ENCODE measurements at regions not wholly inside any gene's neighbourhood (a gene's known extent, or its start where the extent isn't known, plus 50 kb on each side); places are given as distances from the start of the nearest gene placed in this dataset.
"Not testable (repeated sequence)": the region's sequence is repeated elsewhere in the genome, so short reads cannot be mapped to it uniquely, and the experiment has no call there.

GRCh38 chr4:159410076-159410777 is 307.3 kb downstream of the RAPGEF2 start:
- DNase-seq: no peak

DNA sequence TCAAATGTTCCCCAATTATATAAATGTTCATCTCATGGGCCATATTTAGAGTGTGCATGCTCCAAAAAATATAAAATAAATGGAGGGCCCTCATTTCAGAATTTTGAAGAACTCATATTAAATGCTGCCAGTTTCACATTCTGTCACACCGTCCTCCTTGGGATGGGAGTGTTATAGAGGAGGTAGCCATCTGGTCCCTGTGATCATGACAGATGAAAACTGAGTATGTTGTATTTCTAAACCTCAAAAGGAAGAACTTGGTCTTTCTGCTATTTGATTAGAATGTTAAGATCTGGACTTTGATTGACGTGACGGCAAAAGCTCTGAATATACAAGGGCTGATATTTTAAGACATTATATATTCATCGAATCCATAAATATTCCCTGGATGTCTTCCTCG is 308.0 kb downstream of the RAPGEF2 start:
- DNase-seq: no peak

DNA sequence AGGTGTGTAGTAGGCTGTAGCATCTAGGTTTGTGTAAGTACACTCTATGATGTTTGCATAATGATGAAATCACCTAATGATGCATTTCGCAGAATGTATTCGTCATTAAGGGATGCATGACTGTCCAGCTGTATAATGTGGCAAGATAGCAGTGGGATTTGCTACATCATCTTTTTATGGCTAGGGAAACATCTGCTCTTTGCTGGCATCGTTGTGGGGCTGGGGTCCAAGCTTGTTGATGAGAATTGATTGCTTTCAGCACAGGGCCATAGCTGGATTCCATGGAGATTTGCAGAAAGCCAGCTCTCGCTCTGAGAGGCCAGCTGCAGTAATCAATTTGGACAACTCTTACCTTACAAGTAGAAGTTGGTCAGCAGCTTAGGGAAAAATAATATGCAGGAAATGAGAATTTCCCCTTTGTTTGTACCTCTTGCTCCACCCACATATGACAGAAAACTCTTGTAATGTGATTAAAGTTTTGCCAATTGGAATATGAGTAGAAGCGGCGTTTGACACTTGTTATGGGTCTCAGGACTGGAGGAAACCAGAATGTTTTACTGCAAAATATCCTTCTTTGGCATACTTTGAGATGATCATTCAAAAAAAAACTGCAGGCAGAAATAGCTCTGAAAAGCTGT is 310.5 kb downstream of the RAPGEF2 start:
- DNase-seq: no peak

- no peak for DNase-seq
Measured at GRCh38 chr4:159414305-159414704, 311.4 kb downstream of the RAPGEF2 start.

- no peak for DNase-seq
Measured at GRCh38 chr4:159416073-159416472, 313.2 kb downstream of the RAPGEF2 start.

- no peak for DNase-seq
Measured at GRCh38 chr4:159416996-159417395, 314.1 kb downstream of the RAPGEF2 start.

DNA sequence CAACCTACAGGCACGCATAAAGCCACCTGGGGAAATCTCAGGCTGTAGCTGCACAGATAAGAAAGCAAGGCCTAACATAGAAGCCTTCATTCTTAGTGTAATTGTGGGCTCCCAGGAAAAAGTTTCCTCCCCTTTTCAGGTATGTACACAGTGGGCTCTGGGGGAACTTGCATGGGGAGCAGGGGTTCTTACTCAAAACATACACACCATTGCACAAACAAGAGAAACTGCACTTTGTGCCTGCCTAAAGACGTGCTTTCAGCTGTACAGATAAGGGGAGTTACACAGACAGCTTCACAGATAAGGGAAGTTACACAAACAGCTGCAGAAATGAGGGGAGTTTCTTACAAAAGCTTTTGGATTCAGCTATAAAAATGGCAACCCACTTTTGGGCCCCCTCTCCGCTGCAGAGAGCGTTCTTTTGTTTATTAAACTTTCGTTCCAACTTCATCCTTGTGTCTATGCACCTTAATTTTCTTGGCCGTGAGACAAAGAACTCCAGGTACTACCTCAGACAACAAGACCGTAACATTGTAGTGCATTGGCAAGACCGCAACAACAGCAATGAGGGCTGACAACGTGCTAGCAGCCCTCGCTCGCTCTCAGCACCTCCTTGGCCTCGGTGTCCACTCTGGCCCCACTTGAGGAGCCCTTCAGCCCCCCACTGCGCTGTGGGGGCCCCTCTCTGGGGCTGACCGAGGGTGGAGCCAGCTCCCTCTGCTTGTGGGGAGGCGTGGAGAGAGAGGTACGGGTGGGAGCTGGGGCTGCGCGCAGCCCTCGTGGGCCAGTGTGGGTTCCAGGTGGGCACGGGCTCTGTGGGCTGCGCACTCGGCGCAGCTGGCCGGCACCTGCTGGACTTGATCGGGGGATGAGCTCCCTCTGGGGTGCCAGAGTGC is 317.5 kb downstream of the RAPGEF2 start:
- DNase-seq: no peak

- DNase-seq: not testable (repeated sequence)
Measured at GRCh38 chr4:159421058-159421419, 318.2 kb downstream of the RAPGEF2 start.

DNA sequence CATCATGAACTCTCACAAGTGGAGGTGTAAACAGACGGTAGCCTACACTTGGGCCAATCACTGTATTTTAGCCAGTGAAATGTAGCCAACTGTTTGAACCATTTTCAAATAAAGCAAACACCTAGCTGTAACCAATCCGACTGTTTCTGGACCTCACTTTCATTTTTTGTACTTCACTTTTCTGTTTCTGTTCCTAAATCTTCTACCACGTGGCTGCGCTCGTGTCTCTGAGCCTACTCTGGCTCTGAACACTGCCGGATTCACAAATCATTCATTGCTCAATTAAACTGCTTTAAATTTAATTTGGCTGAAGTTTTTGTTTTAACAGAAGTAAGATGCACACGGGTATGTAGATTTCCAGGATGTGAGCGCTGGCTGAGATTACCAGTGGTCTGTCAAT is 319.1 kb downstream of the RAPGEF2 start:
- no peak for DNase-seq

GRCh38 chr4:159422626-159423025 is 319.7 kb downstream of the RAPGEF2 start:
- no peak for DNase-seq

GRCh38 chr4:159425737-159426305 is 322.9 kb downstream of the RAPGEF2 start:
- no peak for DNase-seq

GRCh38 chr4:159428293-159428692 is 325.4 kb downstream of the RAPGEF2 start:
- no peak for DNase-seq

GRCh38 chr4:159428975-159429692 is 326.3 kb downstream of the RAPGEF2 start:
- DNase-seq: no peak

GRCh38 chr4:159429693-159430035 is 326.8 kb downstream of the RAPGEF2 start:
- no peak for DNase-seq

DNA sequence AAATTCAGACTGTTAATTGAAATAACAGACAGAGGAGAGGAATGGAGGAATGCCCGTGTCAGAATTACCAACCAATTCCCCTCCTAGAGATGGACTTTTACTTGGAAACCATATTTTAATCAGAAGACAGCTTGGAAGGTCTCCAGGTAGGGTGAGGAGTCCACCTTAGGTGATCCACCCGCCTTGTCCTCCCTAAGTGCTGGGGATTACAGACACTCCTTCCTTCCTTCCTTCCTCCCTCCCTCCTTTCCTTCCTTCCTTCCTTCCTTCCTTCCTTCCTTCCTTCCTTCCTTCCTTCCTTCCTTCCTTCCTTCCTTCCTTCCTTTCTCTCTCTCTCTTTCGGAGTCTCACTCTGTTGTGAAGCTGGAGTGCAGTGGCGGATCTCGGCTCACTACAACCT is 328.0 kb downstream of the RAPGEF2 start:
- no peak for DNase-seq

GRCh38 chr4:159432436-159432835 is 329.6 kb downstream of the RAPGEF2 start:
- DNase-seq: no peak

DNA sequence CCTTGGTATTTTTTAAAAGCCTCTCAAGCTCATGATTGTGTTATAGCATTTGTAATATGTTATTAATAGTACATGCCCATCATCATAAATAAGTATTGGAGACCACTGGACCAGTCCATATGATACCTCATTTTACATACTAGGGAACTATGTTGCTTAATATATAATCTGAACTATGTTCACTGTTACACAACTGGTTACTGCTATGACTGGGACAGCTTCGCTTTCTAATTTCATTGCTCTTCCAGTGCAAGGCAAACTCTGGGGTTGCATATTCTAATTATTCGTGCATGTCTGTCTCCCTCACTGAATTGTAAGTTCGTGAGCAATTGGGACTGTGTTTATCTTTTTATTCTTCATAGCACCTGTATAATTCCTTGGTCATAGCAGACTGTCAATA is 330.5 kb downstream of the RAPGEF2 start:
- no peak for DNase-seq

DNA sequence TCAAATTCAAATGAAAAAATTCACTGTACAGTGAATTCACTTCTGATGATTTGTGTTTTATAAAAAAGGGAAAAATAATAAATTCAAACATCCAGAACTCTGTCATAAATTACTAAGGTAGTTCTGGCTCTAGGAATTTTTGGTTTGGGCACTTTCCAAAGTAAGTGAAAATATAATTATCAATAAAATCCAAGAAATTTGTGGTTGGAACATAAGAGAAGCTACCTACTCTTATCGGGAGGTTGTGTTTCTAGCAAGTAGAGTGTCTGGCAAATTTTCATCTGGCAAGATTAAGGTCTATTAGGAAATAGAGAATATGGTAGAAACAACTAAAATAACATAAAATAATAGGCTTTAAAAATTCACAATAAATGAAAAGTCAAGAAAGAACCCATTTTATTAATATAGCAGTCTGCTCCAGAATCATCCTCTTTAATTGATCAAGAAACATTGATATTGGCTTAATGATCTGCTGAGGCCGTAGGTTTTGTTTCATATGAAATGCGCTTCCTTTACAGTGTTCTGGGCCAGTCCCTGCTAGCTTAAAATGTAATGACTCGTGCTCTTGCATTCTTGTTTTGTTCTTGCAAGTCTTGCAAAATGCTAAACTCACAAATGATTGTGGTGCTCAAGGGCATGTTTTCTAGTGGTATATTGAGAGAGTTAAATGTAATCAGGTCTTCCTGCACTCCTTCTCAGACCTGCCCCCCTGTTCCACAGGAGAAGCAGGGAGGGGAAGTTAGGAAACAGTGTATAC is 331.4 kb downstream of the RAPGEF2 start:
- DNase-seq: no peak

DNA sequence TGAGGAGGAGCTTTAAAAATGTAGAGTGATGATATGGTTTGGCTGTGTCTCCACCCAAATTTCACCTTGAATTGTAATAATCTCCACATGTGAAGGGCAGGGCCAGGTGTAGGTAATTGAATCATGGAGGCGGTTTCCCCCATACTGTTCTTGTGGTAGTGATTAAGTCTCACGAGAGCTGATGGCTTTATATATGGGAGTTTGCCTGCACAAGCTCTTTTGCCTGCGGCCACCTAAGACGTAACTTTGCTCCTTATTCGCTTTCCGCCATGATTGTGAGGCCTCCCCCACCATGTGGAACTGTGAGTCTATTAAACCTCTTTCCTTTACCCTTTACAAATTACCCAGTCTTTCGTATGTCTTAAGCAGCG is 332.0 kb downstream of the RAPGEF2 start:
- no peak for DNase-seq

- DNase-seq: no peak
Measured at GRCh38 chr4:159435561-159436023, 332.7 kb downstream of the RAPGEF2 start.

DNA sequence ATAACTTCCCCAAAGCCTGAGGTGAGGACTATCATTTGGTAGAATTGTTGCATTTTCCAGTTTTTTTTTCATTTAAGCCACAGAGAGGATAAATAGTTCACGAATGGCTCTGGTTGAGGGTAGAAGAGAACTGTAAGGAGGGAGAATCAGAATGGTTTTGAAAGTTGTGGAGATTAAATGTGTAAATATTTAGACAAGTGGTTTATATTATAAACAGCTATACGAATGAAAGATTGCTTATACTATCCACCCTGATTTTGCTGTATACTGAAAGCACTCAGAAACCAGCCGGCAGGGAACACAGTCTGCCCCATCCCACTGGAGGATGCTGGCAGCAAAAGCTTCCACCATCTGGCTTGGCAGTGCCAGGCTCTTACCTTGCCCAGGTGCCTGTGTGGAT is 341.1 kb downstream of the RAPGEF2 start:
- DNase-seq: no peak

- DNase-seq: no peak
Measured at GRCh38 chr4:159444678-159445077, 341.8 kb downstream of the RAPGEF2 start.
